Keratinocyte (primary cell): ENCODE measurements at regions not wholly inside any gene's neighbourhood (a gene's known extent, or its start where the extent isn't known, plus 50 kb on each side); places are given as distances from the start of the nearest gene placed in this dataset.

Experiments used
- EZH2 ChIP-seq: IDR thresholded peaks from one replicate; pipeline ENCODE4 v1.6.1; 2012; ENCODE audit warnings: inconsistent platforms, mild to moderate bottlenecking, low read length, moderate library complexity
- TF ChIP-seq, protein P1 (sequence below), 3 experiments: IDR thresholded peaks in 1 of 3; conservative IDR thresholded peaks in 1 of 3; optimal IDR thresholded peaks in 1 of 3; 2 replicates in 2 of 3; 3 replicates in 1 of 3; pipeline versions ENCODE3 to v1.5.1; 2011; ENCODE audit warnings: low read length in 3 of 3, mild to moderate bottlenecking in 3 of 3, moderate library complexity in 2 of 3, control low read depth in 1 of 3, inconsistent platforms in 1 of 3; ENCODE audit not compliant: insufficient read depth in 2 of 3; ENCODE audit errors: extremely low read depth in 1 of 3

DNA sequence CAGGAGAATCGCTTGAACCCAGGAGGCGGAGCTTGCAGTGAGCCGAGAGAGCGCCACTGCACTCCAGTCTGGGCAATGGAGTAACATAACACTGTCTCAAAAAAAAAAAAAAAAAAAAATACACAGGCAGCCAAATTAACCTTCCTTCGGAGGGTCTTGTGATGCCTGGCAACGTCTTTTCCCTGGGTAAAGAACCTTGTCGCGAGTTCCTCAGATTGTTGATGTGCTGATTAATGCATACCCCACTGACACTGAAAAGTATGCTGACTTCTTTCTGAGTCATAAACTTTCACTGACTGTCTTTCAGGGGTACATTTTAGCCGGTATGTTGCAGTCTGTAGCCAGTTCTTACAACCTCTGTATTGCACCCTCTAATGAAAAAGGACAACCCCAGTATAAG is 95.1 kb upstream of the SOD1 start:
- TF ChIP-seq, protein P1, sequence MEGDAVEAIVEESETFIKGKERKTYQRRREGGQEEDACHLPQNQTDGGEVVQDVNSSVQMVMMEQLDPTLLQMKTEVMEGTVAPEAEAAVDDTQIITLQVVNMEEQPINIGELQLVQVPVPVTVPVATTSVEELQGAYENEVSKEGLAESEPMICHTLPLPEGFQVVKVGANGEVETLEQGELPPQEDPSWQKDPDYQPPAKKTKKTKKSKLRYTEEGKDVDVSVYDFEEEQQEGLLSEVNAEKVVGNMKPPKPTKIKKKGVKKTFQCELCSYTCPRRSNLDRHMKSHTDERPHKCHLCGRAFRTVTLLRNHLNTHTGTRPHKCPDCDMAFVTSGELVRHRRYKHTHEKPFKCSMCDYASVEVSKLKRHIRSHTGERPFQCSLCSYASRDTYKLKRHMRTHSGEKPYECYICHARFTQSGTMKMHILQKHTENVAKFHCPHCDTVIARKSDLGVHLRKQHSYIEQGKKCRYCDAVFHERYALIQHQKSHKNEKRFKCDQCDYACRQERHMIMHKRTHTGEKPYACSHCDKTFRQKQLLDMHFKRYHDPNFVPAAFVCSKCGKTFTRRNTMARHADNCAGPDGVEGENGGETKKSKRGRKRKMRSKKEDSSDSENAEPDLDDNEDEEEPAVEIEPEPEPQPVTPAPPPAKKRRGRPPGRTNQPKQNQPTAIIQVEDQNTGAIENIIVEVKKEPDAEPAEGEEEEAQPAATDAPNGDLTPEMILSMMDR (optimal IDR thresholded peaks at IDR 0.05 in 1 of 3, IDR thresholded peaks at IDR 0.05 in 1 of 3, conservative IDR thresholded peaks at IDR 0.05 in 1 of 3; ENCODE audit: extremely low read depth in 1 of 3, insufficient read depth in 2 of 3, low read length in 3 of 3), result no peak
- no peak for TF ChIP-seq EZH2
